HepG2 (cell line): ENCODE measurements at regions not wholly inside any gene's neighbourhood (a gene's known extent, or its start where the extent isn't known, plus 50 kb on each side); places are given as distances from the start of the nearest gene placed in this dataset.

ENCODE experiments used
- ARID3A ChIP-seq: IDR thresholded peaks from 2 replicates; pipeline ENCODE4 v1.6.1; 2012; ENCODE audit warnings: low read depth, low read length, improper control_type of control experiment
- BCL6 ChIP-seq: IDR thresholded peaks from 2 replicates; pipeline ENCODE4 v1.6.1; 2016; ENCODE audit warnings: missing genetic modification reagents, missing compliant biosample characterization
- BCLAF1 ChIP-seq: fragments of 450-650 bp; IDR thresholded peaks from 2 replicates; pipeline ENCODE4 v1.6.1; 2017; ENCODE audit warnings: mild to moderate bottlenecking
- CBFB ChIP-seq: sonication (generic); formaldehyde crosslinking; IDR thresholded peaks from 2 replicates; pipeline ENCODE4 v1.4.0; 2020; ENCODE audit warnings: missing genetic modification reagents
- CHD2 ChIP-seq: IDR thresholded peaks from 2 replicates; pipeline ENCODE4 v1.6.1; 2011; ENCODE audit warnings: low read depth, low read length, improper control_type of control experiment
- CREB1 ChIP-seq, 2 experiments: fragments of 450-650 bp in 1 of 2; IDR thresholded peaks; 2 replicates each; pipeline ENCODE4 v1.6.1; 2016 to 2017; ENCODE audit warnings: control low read depth in 1 of 2, mild to moderate bottlenecking in 1 of 2, missing compliant biosample characterization in 1 of 2, missing genetic modification characterization in 1 of 2
- GPN1 ChIP-seq: sonication (generic); formaldehyde crosslinking; IDR thresholded peaks from 2 replicates; pipeline ENCODE4 v1.5.1; 2020; ENCODE audit warnings: missing genetic modification reagents, borderline replicate concordance
- KDM3A ChIP-seq: IDR thresholded peaks from 2 replicates; pipeline ENCODE4 v1.6.1; 2018; ENCODE audit warnings: low read depth, missing compliant biosample characterization
- KLF9 ChIP-seq: IDR thresholded peaks from 2 replicates; pipeline ENCODE4 v1.6.1; 2016; ENCODE audit warnings: low read depth
- LCORL ChIP-seq, 2 experiments: fragments of 450-650 bp in 1 of 2; sonication (generic) in 1 of 2; formaldehyde crosslinking in 1 of 2; IDR thresholded peaks; 2 replicates each; pipeline versions ENCODE4 v1.5.0 to v1.6.1; 2017 to 2020; ENCODE audit warnings: antibody characterized with exemption in 1 of 2, missing genetic modification reagents in 1 of 2
- MAZ ChIP-seq, 2 experiments: sonication (generic) in 1 of 2; formaldehyde crosslinking in 1 of 2; IDR thresholded peaks; 2 replicates each; pipeline versions ENCODE4 v1.5.0 to v1.6.1; 2012 to 2020; ENCODE audit warnings: low read depth in 2 of 2, mild to moderate bottlenecking in 2 of 2, borderline replicate concordance in 1 of 2, improper control_type of control experiment in 1 of 2, low read length in 1 of 2, missing genetic modification reagents in 1 of 2, moderate library complexity in 1 of 2
- MIER3 ChIP-seq: IDR thresholded peaks from 2 replicates; pipeline ENCODE4 v1.6.1; 2016; ENCODE audit warnings: missing compliant biosample characterization, borderline replicate concordance
- NCOA5 ChIP-seq: sonication (generic); formaldehyde crosslinking; IDR thresholded peaks from 2 replicates; pipeline ENCODE4 v1.4.0; 2020; ENCODE audit warnings: missing genetic modification reagents
- RNF2 ChIP-seq: fragments of 450-650 bp; conservative IDR thresholded peaks from 2 replicates; pipeline ENCODE4 v1.6.1; 2016; ENCODE audit warnings: low read depth
- SIN3A ChIP-seq: IDR thresholded peaks from 2 replicates; pipeline ENCODE4 v1.6.1; 2011; ENCODE audit warnings: low read depth, mild to moderate bottlenecking, control low read depth, low read length, borderline replicate concordance
- ZBTB25 ChIP-seq: IDR thresholded peaks from 2 replicates; pipeline ENCODE4 v1.6.1; 2018; ENCODE audit warnings: missing genetic modification reagents
- ZMYM3 ChIP-seq: sonication (generic); formaldehyde crosslinking; IDR thresholded peaks from 2 replicates; pipeline ENCODE4 v1.5.1; 2020; ENCODE audit warnings: mild to moderate bottlenecking, missing genetic modification reagents
- ZNF235 ChIP-seq: sonication (generic); formaldehyde crosslinking; IDR thresholded peaks from 2 replicates; pipeline ENCODE4 v1.8.1; 2023; ENCODE audit warnings: mild to moderate bottlenecking, missing genetic modification reagents, borderline replicate concordance
- ZNF496 ChIP-seq: sonication (generic); formaldehyde crosslinking; IDR thresholded peaks from 2 replicates; pipeline ENCODE4 v1.8.1; 2023; ENCODE audit warnings: mild to moderate bottlenecking, moderate library complexity, missing genetic modification reagents; ENCODE audit not compliant: insufficient replicate concordance
- ZNF572 ChIP-seq: sonication (generic); formaldehyde crosslinking; IDR thresholded peaks from 2 replicates; pipeline ENCODE4 v1.5.1; 2020; ENCODE audit warnings: mild to moderate bottlenecking, missing genetic modification reagents
- ZNF687 ChIP-seq: sonication (generic); formaldehyde crosslinking; IDR thresholded peaks from 2 replicates; pipeline ENCODE4 v1.5.1; 2020; ENCODE audit warnings: mild to moderate bottlenecking, missing genetic modification reagents, moderate library complexity
- ZNF850 ChIP-seq: sonication (generic); formaldehyde crosslinking; conservative IDR thresholded peaks from 2 replicates; pipeline ENCODE4 v1.9.0; 2021; ENCODE audit warnings: mild to moderate bottlenecking, missing genetic modification reagents

- TF ChIP-seq ZBTB25 (CRISPR knock-in tag) (no peak), ZNF850 (no peak), ZNF572 (CRISPR knock-in tag) (no peak), CBFB (no peak), ARID3A (peak; percentile 47; the same call in 1 of the 2 replicates), ZNF687 (CRISPR knock-in tag) (no peak), ZNF235 (CRISPR knock-in tag) (no peak), RNF2 (no peak), KLF9 (CRISPR knock-in tag) (no peak), LCORL (IDR thresholded peaks at IDR 0.05) (no peak), LCORL (CRISPR knock-in tag; IDR thresholded peaks at IDR 0.05) (no peak), MAZ (IDR thresholded peaks at IDR 0.05; ENCODE audit: borderline replicate concordance, low read depth, low read length) (no peak), MAZ (CRISPR knock-in tag; IDR thresholded peaks at IDR 0.05; ENCODE audit: low read depth) (no peak), SIN3A (no peak), MIER3 (no peak), ZMYM3 (CRISPR knock-in tag) (no peak), GPN1 (CRISPR knock-in tag) (no peak), CHD2 (no peak), NCOA5 (CRISPR knock-in tag) (no peak), CREB1 (IDR thresholded peaks at IDR 0.05) (0 out of 2 replicates have a peak, but pooled peaks have one; percentile 14), CREB1 (CRISPR knock-in tag; IDR thresholded peaks at IDR 0.05) (no peak; the same call in 1 of the 2 replicates), KDM3A (no peak), BCL6 (peak; percentile 49; the same call in 1 of the 2 replicates), BCLAF1 (no peak), ZNF496 (CRISPR knock-in tag) (no peak)
These were observed 202.6 kb downstream of the PDCD6IP start (continued) for GRCh38 chr3:34001022-34001421.
